Ishikawa (cell line): ENCODE measurements at regions not wholly inside any gene's neighbourhood (a gene's known extent, or its start where the extent isn't known, plus 50 kb on each side); places are given as distances from the start of the nearest gene placed in this dataset.
A peak's percentile ranks its signal among the peaks of the same experiment; 100 is the strongest.

ENCODE experiments used
- CEBPB ChIP-seq: IDR thresholded peaks from 2 replicates; pipeline ENCODE4 v1.6.1; 2012
- CREB1 ChIP-seq: IDR thresholded peaks from 2 replicates; pipeline ENCODE4 v1.6.1; 2012; ENCODE audit warnings: low read depth
- EGR1 ChIP-seq: IDR thresholded peaks from 2 replicates; pipeline ENCODE4 v1.6.1; 2012
- EP300 ChIP-seq: IDR thresholded peaks from 2 replicates; pipeline ENCODE4 v1.6.1; 2012; ENCODE audit warnings: borderline replicate concordance
- FOXM1 ChIP-seq: IDR thresholded peaks from 2 replicates; pipeline ENCODE4 v1.6.1; 2012; ENCODE audit warnings: low read depth, borderline replicate concordance
- MAX ChIP-seq: IDR thresholded peaks from 2 replicates; pipeline ENCODE4 v1.6.1; 2012
- NFIC ChIP-seq: IDR thresholded peaks from 2 replicates; pipeline ENCODE4 v1.6.1; 2012
- RAD21 ChIP-seq: IDR thresholded peaks from 2 replicates; pipeline ENCODE4 v1.6.1; 2012; ENCODE audit warnings: low read depth
- REST ChIP-seq: IDR thresholded peaks from 2 replicates; pipeline ENCODE4 v1.6.1; 2012; ENCODE audit warnings: low read depth, mild to moderate bottlenecking
- TAF1 ChIP-seq: IDR thresholded peaks from 2 replicates; pipeline ENCODE4 v1.6.1; 2012; ENCODE audit warnings: low read depth, mild to moderate bottlenecking
- TCF12 ChIP-seq: IDR thresholded peaks from 2 replicates; pipeline ENCODE4 v1.6.1; 2012; ENCODE audit warnings: low read depth
- TEAD4 ChIP-seq: IDR thresholded peaks from 2 replicates; pipeline ENCODE4 v1.6.1; 2012
- YY1 ChIP-seq: IDR thresholded peaks from 2 replicates; pipeline ENCODE4 v1.6.1; 2012; ENCODE audit warnings: low read depth
- ZBTB7A ChIP-seq: IDR thresholded peaks from 2 replicates; pipeline ENCODE4 v1.6.1; 2012; ENCODE audit warnings: low read depth
- TF ChIP-seq, protein P1 (sequence below): IDR thresholded peaks from 2 replicates; pipeline ENCODE4 v1.6.1; 2012

DNA sequence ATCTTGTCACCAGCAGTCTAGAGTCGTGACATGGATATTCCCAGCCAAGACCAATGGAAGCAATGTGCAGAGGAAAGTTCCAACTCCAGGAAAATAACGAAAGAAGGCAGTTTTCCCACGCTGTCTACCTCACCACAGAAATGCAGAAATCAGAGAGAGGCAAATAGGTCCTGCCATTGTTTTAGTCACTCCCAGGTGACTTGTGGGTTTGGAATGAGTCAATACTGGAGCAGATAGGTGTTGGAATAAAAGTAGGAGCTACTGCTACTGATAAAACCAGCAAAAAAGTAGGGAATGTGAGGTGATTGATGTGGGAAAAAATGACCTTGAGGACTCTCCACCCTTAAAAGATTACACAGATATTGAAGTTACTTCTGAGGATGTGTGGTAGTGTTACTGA is 72.8 kb upstream of the RAI2 start:
- TF ChIP-seq TCF12 (no peak), ZBTB7A (no peak), EGR1 (no peak), TEAD4 (no peak), FOXM1 (no peak), REST (no peak), RAD21 (no peak), MAX (no peak), YY1 (no peak), TAF1 (no peak), CREB1 (no peak), CEBPB (no peak), NFIC (no peak), EP300 (no peak)
- TF ChIP-seq, protein P1, sequence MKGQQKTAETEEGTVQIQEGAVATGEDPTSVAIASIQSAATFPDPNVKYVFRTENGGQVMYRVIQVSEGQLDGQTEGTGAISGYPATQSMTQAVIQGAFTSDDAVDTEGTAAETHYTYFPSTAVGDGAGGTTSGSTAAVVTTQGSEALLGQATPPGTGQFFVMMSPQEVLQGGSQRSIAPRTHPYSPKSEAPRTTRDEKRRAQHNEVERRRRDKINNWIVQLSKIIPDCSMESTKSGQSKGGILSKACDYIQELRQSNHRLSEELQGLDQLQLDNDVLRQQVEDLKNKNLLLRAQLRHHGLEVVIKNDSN, result no peak

GRCh38 chrX:17932781-17933180 is 71.7 kb upstream of the RAI2 start:
- TF ChIP-seq EP300 (no peak), CEBPB (no peak), EGR1 (no peak), NFIC (no peak), TAF1 (no peak), YY1 (no peak), RAD21 (no peak), REST (no peak), MAX (no peak), TEAD4 (no peak)
- TF ChIP-seq, protein P1, result no peak

- no peak for TF ChIP-seq EP300
- TF ChIP-seq NFIC, result no peak
- no peak for TF ChIP-seq TAF1
- no peak for TF ChIP-seq RAD21
- TF ChIP-seq TEAD4, result no peak
- no peak for TF ChIP-seq CEBPB
- TF ChIP-seq REST, result no peak
- TF ChIP-seq, protein P1, result no peak
- TF ChIP-seq EGR1, result no peak
- TF ChIP-seq TCF12, result no peak
- no peak for TF ChIP-seq FOXM1
- no peak for TF ChIP-seq MAX
These were observed 70.8 kb upstream of the RAI2 start for GRCh38 chrX:17931855-17932254.

GRCh38 chrX:17930850-17931249 is 69.8 kb upstream of the RAI2 start:
- TF ChIP-seq TAF1 (no peak), YY1 (no peak)

DNA sequence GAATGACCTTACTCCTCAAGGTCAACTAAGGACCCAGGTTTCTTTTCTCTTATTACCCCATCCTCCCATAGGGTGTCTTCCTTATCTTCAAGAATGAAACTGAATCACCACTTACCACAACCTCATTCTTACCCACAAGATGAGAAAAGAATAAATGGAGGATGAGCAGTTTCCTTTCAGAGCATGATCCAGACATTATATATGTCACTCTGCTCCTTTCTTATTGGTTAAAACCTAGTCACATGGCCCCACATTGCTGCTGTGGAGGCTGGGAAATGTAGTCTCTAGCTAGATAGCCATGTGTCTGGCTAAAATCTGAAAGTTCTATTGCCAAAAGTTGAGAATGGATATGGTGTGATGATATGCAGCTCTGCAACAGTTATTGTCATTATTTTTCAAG is 62.4 kb upstream of the RAI2 start:
- no peak for TF ChIP-seq FOXM1
- TF ChIP-seq TEAD4, result no peak
- TF ChIP-seq, protein P1, result peak; percentile 86
- no peak for TF ChIP-seq RAD21
